ENCODE measurements at regions not wholly inside any gene's neighbourhood (a gene's known extent, or its start where the extent isn't known, plus 50 kb on each side); places are given as distances from the start of the nearest gene placed in this dataset.

DNA sequence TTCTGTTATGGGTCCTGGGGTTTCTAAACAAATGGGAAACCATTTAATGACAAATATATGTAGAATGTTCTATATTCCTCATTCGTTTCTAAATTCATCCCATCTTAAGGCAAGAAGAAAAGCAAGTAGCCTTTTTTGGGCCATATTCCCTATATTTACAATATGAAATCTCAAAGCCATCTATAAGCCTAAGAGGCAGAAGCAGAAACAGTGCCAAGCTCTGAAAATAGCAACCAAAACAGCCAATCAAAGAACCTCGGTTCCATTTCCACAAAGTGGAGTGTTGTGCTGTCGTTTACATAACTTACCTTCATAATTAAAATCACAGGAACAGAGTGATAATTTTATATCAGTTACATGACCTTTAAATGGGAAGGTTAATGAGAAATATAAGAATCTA, 330.6 kb upstream of the GATB start:
- no peaks in the 10 kb centered on the region for H4K20me1 ChIP-seq (ENCODE audit: control insufficient read depth, insufficient read depth)
- no peak overlapping the region for H3K9ac ChIP-seq (ENCODE audit: control insufficient read depth, insufficient read depth, low read length)
- no peak overlapping the region for H3K4me3 ChIP-seq
- H2AFZ ChIP-seq (ENCODE audit: control insufficient read depth, low read depth, low read length) = no peak overlapping the region
- SMC1A ChIA-PET (ENCODE audit: uncharacterized antibody, unreplicated experiment) = interaction anchor here (1.9 kb wide), 1 partner anchor 16 kb away, joined by 6 read pairs; no protein-coding TSS in a partner anchor
- no peaks in the 10 kb centered on the region for H3K79me2 ChIP-seq (ENCODE audit: control insufficient read depth, insufficient read depth, low read length)
- intact Hi-C loops (cut with micrococcal nuclease; ENCODE audit: unreplicated experiment) (no loop called here), in situ Hi-C loops (cut with MboI) (no loop called here)
- no peak for FAIRE-seq
- ATAC-seq = no peak
- no peak overlapping the region for H3K4me2 ChIP-seq (ENCODE audit: control insufficient read depth, insufficient read depth)
- H3K4me1 ChIP-seq (ENCODE audit: control insufficient read depth, insufficient read depth, low read length) = no peaks in the 10 kb centered on the region
- CTCF ChIA-PET = interaction anchor here (0.7 kb wide), 1 partner anchor 62 kb away, joined by 3 read pairs; no protein-coding TSS in a partner anchor
- H3K9me3 ChIP-seq (replicated peaks; ENCODE audit: control insufficient read depth, insufficient read depth, low read length) = no peaks in the 10 kb centered on the region
- RAD21 ChIA-PET (ENCODE audit: unreplicated experiment) = no interaction called here
- 11% methylated on average over 3 of the region's 3 CpGs for WGBS (ENCODE audit: insufficient coverage, insufficient replicate concordance, low lambda C conversion rate, missing lambda C conversion rate)
- H3K36me3 ChIP-seq (ENCODE audit: control insufficient read depth in 2 of 2, insufficient read depth in 2 of 2, low read length in 1 of 2) = no peaks in the 10 kb centered on the region
- no peak overlapping the region for H3K27ac ChIP-seq (ENCODE audit: control insufficient read depth, insufficient read depth)
- POLR2A ChIA-PET = no interaction called here
- BruUV-seq (replicated peaks) = no TSS peak
- H3K27me3 ChIP-seq (replicated peaks in 1 of 2; ENCODE audit: control insufficient read depth in 2 of 2, insufficient read depth in 2 of 2, low read length in 1 of 2) = no peaks in the 10 kb centered on the region
- DNase-seq (ENCODE audit: low read depth, low spot score) = no peak
- TF ChIP-seq, protein P1, sequence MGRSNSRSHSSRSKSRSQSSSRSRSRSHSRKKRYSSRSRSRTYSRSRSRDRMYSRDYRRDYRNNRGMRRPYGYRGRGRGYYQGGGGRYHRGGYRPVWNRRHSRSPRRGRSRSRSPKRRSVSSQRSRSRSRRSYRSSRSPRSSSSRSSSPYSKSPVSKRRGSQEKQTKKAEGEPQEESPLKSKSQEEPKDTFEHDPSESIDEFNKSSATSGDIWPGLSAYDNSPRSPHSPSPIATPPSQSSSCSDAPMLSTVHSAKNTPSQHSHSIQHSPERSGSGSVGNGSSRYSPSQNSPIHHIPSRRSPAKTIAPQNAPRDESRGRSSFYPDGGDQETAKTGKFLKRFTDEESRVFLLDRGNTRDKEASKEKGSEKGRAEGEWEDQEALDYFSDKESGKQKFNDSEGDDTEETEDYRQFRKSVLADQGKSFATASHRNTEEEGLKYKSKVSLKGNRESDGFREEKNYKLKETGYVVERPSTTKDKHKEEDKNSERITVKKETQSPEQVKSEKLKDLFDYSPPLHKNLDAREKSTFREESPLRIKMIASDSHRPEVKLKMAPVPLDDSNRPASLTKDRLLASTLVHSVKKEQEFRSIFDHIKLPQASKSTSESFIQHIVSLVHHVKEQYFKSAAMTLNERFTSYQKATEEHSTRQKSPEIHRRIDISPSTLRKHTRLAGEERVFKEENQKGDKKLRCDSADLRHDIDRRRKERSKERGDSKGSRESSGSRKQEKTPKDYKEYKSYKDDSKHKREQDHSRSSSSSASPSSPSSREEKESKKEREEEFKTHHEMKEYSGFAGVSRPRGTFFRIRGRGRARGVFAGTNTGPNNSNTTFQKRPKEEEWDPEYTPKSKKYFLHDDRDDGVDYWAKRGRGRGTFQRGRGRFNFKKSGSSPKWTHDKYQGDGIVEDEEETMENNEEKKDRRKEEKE (IDR thresholded peaks at IDR 0.05) = no peak
- TF ChIP-seq SUZ12 (IDR thresholded peaks at IDR 0.05; ENCODE audit: unreplicated experiment) (no peak), POU2F2 (IDR thresholded peaks at IDR 0.05; ENCODE audit: borderline replicate concordance, low read depth, low read length) (no peak), SP1 (IDR thresholded peaks at IDR 0.05; ENCODE audit: low read depth, low read length) (no peak), RELA (IDR thresholded peaks at IDR 0.05; ENCODE audit: borderline replicate concordance, partially characterized antibody) (no peak), ESRRA (IDR thresholded peaks at IDR 0.05; ENCODE audit: low read length) (no peak), ZNF384 (IDR thresholded peaks at IDR 0.05; ENCODE audit: borderline replicate concordance, low read depth, low read length) (no peak), TCF12 (IDR thresholded peaks at IDR 0.05; ENCODE audit: low read depth, low read length) (no peak), TCF7 (IDR thresholded peaks at IDR 0.05; ENCODE audit: borderline replicate concordance) (no peak), MEF2A (IDR thresholded peaks at IDR 0.05; ENCODE audit: insufficient read depth, low read depth, low read length) (no peak), IKZF1 (conservative IDR thresholded peaks at IDR 0.05) (no peak), IKZF2 (IDR thresholded peaks at IDR 0.05) (no peak), CHD2 (IDR thresholded peaks at IDR 0.05; ENCODE audit: borderline replicate concordance, low read depth, low read length) (no peak), BMI1 (IDR thresholded peaks at IDR 0.05; ENCODE audit: borderline replicate concordance) (no peak)
- TF ChIP-seq, protein P2, sequence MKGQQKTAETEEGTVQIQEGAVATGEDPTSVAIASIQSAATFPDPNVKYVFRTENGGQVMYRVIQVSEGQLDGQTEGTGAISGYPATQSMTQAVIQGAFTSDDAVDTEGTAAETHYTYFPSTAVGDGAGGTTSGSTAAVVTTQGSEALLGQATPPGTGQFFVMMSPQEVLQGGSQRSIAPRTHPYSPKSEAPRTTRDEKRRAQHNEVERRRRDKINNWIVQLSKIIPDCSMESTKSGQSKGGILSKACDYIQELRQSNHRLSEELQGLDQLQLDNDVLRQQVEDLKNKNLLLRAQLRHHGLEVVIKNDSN (IDR thresholded peaks at IDR 0.05; ENCODE audit: borderline replicate concordance, extremely low read length, insufficient read depth, low read depth, low read length) = no peak
- TF ChIP-seq, protein P3, sequence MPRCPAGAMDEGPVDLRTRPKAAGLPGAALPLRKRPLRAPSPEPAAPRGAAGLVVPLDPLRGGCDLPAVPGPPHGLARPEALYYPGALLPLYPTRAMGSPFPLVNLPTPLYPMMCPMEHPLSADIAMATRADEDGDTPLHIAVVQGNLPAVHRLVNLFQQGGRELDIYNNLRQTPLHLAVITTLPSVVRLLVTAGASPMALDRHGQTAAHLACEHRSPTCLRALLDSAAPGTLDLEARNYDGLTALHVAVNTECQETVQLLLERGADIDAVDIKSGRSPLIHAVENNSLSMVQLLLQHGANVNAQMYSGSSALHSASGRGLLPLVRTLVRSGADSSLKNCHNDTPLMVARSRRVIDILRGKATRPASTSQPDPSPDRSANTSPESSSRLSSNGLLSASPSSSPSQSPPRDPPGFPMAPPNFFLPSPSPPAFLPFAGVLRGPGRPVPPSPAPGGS (IDR thresholded peaks at IDR 0.05; ENCODE audit: borderline replicate concordance, insufficient read depth, low read depth, low read length, poor library complexity, severe bottlenecking) = no peak
- TF ChIP-seq, protein P4, sequence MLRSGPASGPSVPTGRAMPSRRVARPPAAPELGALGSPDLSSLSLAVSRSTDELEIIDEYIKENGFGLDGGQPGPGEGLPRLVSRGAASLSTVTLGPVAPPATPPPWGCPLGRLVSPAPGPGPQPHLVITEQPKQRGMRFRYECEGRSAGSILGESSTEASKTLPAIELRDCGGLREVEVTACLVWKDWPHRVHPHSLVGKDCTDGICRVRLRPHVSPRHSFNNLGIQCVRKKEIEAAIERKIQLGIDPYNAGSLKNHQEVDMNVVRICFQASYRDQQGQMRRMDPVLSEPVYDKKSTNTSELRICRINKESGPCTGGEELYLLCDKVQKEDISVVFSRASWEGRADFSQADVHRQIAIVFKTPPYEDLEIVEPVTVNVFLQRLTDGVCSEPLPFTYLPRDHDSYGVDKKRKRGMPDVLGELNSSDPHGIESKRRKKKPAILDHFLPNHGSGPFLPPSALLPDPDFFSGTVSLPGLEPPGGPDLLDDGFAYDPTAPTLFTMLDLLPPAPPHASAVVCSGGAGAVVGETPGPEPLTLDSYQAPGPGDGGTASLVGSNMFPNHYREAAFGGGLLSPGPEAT (IDR thresholded peaks at IDR 0.05; ENCODE audit: low read depth) = no peak
- TF ChIP-seq, protein P5, sequence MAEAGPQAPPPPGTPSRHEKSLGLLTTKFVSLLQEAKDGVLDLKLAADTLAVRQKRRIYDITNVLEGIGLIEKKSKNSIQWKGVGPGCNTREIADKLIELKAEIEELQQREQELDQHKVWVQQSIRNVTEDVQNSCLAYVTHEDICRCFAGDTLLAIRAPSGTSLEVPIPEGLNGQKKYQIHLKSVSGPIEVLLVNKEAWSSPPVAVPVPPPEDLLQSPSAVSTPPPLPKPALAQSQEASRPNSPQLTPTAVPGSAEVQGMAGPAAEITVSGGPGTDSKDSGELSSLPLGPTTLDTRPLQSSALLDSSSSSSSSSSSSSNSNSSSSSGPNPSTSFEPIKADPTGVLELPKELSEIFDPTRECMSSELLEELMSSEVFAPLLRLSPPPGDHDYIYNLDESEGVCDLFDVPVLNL (IDR thresholded peaks at IDR 0.05; ENCODE audit: low read depth, low read length) = no peak

Measured in GM12878 (cell line).